HG02678 (cell line): ENCODE measurements at regions not wholly inside any gene's neighbourhood (a gene's known extent, or its start where the extent isn't known, plus 50 kb on each side); places are given as distances from the start of the nearest gene placed in this dataset.

ENCODE experiments used
- ATAC-seq: cut with Tn5 transposase; IDR thresholded peaks from one replicate; pipeline ENCODE4 v1.9.1; 2021; ENCODE audit warnings: mild to moderate bottlenecking, moderate library complexity; ENCODE audit not compliant: unreplicated experiment

DNA sequence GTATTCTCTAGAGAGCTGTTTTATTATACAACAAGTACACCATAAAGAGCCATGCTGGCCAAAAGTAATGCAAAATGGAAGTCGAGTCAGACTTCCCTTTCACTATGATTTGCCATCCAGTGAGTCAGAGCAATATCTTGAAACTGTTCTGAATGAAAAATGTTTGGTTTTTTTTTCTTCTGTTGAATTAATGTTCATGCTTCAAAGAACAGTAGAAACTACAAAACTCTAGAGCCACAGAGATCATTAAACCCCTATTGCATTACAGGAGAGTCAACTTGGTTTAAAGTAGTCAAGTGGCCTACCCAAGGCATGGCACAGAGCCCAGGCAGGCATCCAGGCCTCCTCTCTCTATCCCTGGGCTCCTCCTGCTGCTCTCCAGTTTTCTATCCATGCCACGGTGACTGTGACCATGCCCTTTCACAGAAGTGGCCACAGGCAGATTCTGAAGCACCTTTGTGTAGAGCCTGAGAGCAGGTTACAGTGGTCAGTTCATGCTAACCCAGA is 358.9 kb downstream of the DEPDC1B start:
- peak; percentile 50 for ATAC-seq

DNA sequence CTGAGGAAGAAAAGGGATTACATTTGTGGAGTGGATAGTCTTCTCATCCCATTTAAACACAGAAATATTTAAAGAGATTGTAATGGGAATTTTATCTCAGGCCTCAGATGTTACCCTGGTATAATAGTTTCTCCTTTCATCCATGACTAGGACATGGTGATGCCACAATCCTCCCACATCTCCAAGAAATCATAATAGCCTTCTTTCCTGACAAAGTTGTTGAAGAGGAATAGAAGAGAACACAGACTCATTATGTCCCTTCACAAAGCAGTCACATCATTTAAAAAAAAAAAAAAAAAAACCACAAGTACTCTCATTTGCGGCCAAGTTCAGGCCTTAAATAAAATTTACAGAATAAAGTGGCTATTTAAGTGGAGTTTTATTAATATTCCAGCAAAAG is 359.6 kb downstream of the DEPDC1B start:
- ATAC-seq = no peak

DNA sequence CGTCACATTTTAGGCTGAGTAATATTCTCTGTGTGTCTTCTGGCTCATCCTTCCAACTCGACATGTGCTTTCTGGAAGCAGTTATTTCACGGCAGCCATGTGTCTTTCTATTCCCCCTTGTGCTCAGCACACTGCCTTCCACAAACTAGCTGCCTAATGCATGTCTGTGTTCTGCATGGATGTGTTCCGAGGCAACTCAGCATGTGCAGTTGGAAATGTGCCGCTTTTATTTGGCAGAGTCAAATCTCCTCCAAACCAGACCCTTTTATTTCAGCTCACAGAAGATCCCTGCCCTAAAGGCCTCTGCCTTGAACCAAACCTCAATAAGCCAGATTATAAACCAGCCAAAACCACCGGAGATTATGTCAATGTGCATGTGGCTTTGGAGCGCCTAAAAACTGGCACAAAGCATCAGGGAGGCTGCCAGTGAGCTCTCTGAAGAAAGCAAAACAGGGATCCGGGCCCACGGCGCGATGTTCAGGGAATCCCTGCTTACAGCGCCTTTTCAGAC is 360.2 kb downstream of the DEPDC1B start:
- ATAC-seq = no peak

DNA sequence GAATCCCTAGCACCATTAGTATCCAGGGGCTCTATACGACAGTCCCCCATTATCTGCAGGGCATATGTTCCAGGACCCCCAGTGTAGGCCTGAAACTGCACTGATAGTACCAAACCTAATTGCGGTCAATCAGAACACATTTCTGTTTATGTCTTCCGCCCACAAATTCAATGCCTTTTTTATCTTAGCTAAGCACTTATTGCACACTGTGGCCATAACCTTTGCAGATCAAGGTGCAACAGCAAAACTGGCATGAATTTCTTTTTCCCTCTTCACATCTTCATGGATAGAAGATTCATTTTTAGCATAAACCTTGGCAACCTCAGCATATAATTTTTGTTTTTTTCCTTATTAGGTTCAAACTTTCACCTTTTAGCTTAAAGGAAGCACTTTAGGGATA is 361.1 kb downstream of the DEPDC1B start:
- ATAC-seq = no peak

DNA sequence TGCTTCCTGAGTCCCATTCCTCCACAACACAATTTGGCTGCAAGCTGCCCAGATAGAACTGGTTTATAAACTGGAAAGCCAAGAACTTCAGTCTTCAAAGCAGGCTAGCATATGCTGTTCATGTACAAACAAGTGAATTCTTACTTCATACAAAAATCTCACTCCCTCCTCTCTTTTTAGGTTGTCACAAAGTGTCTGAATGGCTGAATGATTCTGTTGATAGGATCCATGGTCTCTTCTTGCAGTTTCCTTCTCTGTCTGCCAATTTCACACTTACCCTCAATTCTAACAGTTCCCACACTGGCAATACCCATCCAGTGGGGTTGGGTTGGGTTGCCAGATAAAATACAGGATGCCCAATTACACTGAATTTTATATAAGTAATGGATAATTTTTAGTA is 363.5 kb downstream of the DEPDC1B start:
- no peak for ATAC-seq

DNA sequence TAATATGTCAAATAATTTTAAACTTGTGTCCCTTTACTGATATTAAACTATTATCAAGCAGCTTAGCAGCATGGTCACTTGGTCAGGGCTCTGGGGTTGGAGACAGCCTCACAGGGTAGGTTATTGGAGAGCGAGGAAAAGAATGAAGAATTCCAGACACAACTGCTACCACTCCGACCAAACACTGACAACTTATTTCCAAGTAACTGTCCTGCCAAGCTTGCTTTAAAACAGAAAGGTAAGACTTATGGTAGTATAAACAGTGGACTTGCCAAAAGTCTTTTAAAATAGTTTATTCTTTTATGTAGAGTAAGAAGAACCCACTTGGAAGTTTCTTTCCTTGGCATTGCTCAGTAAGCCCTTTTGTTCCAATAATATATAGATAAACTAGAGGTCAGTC is 364.1 kb downstream of the DEPDC1B start:
- no peak for ATAC-seq

DNA sequence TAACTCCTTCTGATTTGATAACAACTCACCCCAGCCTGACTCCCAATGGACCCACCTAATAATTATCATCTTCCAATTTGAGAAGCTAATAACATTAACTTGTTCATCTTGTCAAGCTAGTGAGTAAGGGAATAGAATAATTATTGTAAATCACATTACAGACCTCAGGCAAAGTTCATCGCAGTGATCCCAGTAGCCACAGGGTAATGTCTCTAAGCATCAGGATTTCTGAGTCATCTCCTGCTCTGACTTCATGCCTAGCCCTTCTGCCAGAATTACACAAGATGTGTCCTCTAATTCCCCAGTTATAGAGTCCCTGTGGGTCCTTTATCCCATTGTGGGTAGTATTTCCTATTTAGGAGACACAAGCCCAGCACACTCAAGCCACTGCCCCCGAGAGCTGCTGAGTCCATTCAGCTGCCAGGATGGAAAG is 365.7 kb downstream of the DEPDC1B start:
- ATAC-seq = no peak

DNA sequence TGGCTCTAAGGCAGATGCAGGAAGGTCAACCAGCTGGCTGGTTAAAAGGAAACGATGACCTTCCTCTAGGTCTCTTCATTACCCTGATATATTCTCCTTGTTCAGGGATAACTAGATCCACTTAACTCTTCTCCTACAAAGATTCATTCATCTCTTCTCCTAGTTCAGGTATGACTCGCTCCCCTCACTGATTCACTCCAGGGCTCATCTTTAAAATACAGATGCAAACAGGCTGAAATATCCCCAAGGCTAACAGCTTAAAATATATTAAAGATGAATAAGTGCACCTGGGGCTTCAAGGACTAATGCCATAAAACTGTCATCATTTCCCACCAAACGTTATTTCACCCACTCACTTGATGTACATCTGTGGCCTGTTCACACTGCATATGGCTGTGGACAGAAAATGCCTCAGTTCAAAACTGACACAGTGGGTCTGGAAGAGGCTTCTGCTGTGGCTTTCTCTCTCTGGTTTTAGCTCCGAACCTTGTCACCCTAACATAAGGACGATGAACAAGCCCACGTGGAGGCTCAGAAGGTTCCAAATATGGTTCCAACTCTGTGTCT is 366.9 kb downstream of the DEPDC1B start:
- no peak for ATAC-seq

DNA sequence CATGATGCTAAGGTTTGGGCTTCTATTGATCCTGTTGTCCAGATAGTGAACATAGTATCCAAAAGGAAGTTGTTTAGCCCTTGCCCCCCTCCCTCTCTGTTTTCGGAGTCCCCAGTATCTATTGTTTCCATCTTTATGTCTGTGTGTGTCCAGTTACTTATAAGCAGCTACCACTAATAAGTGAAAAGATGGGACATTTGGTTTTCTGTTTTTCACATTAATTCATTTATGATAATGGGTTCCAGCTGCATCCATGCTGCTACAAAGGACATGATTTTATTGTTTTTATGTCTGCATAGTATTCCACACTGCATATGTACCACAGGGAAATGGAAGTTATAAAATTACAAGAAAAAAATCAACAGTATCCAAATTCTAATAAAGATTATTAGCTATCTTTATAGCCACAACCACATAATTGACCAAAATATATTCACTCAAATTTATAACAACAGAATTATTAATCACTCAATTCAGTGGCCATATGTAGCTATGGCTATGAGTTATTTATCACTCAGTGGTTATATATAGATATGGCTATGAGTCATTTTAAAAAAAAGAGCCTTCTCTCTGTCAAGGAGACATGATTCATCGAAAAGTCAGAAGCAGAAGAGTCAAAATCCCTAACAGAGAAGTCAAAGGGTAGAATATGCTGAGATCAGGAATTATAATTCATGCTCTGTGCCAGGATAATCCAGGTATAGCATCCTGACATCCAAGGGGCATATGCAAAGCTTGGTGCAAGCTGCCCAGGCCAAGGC is 367.5 kb downstream of the DEPDC1B start:
- ATAC-seq = no peak

DNA sequence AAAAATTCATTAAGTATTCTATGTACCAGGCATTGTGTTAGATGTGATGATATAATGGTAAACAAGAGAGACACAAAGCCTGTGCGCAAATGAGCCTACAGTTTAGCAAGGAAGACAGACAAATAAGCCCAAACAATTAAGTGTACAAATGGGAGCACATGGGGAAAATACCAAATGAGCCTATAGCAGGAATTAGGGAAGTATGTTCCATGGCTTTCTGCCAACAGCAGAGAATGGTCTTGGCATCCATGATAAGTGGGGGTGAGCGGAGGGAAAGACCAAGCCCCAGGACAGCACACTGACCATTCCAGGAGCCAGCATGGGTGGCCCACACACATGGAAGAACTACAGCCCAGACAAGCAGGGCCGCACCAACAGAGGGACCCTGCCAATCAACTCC is 369.7 kb downstream of the DEPDC1B start:
- ATAC-seq = no peak

DNA sequence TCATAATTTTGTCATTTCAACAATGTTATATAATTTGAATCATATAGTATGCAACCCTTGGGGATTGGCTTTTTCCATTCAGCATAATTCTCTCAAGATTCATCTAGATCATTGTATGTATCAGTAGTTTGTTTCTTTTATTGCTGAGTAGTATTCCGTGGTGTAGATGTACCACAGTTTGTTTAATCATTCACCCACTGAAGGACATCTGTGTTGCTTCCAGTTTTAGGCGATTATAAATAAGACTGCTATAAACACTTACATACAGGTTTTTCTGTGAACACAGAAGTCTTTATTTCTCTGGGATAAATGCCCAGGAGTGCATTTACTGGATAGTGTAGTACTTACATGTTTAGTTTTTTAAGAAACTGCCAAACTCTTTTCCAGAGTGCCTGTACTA is 374.1 kb downstream of the DEPDC1B start:
- ATAC-seq = no peak

DNA sequence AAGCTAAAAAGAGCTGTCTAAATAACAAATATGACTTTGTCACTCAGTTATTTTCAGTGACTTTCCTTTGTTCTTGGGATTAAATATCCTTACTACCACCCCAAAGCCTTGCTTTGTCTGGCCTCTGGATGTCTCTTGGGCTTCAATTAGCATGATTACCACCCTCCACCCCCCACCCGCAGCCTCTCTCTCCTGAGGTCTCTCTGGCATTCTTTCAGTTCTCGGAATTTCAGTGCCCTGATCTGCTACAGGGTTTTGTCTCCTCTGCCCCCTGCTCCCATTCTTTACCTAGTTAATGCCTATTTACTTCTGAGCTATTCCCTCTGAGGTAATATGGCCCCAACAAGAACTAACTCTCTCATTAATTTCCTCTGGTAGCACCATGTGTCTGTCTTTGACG is 376.4 kb downstream of the DEPDC1B start:
- ATAC-seq = no peak

DNA sequence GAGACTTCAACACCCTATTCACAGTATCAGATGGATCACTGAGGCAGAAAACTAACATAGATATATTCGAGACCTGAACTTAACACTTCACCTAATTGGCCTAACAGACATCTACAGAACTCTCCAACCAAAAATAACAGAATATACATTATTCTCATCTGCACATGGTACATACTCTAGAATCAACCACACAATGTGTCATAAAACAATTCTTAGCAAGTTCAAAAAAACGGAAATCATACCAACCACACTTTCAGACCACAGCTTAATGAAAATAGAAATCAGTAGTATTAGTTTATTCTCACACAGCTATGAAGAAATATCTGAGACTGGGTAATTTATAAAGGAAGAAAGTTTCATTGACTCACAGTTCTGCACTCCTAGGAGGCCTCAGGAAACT is 387.9 kb downstream of the DEPDC1B start:
- no peak for ATAC-seq

DNA sequence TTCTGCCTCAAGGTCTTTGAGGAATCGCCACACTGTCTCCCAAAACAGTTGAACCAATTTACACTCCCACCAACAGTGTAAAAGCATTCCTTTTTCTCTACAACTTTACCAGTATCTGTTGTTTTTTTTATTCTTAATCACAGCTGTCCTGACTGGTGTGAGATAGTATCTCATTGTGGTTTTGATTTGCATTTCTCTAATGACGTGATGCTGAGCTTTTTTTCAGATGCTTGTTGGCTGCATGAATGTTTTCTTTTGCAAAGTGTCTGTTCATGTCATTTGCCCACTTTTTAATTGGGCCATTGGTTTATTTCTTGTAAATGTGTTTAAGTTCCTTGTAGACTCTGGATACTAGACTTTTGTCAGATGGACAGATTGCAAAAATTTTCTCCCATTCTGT is 400.0 kb downstream of the DEPDC1B start:
- ATAC-seq = no peak

DNA sequence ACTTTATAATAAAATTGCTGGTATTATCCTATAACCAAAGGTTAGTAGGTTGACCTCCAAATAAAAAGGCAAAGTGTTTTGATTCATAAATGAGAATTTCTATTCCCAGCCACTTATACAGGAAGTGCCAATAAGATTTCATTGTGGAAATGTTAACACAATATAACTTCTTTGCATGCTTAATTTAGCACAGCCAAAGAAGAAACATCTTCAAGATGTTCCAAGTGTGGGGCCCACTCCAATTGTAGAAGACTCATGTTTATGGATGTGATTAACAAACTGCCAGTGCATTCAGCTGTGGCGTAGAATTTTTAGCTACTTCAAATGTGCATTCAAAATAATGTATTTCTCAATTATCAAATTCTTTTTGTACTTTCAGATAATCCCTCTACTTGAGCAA is 402.3 kb downstream of the DEPDC1B start:
- ATAC-seq = no peak

DNA sequence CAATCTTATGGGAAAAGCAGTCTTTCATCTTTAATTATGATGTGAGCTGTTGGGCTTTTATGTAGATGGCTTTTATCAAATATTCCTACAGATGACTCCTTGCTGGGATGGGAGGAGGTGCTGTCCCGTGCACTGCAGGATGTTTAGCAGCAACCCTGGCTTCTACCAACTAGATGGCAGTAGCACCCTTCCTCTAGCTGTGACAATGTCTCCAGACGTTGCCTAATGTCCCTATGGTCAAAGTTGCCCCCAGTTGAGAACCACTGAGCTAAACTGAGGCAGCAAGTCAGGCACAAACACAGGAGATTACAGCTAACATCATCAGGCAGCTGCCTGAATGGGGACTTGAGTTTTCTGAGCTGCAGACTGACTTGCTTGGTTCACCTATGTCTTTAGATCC is 401.9 kb upstream of the PDE4D start:
- peak; percentile 66 for ATAC-seq

DNA sequence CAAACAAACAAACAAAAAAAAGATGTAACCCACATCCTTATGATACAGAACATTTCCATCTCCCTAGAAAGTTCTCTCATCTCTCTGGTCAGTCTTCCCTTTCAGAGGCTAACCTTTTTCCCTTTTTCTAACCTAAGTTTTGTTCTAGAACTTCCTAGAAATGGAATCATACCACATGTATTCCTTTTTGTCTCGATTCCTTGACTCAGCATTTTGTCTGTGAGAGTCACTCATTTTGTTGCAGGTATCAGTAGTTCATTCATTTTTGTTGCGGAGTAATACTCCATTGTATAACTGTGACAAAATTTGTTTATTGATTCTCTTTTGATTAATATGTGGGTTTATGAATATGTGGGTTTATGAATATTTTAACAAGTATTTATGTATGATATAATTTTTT is 400.0 kb upstream of the PDE4D start:
- ATAC-seq = no peak

DNA sequence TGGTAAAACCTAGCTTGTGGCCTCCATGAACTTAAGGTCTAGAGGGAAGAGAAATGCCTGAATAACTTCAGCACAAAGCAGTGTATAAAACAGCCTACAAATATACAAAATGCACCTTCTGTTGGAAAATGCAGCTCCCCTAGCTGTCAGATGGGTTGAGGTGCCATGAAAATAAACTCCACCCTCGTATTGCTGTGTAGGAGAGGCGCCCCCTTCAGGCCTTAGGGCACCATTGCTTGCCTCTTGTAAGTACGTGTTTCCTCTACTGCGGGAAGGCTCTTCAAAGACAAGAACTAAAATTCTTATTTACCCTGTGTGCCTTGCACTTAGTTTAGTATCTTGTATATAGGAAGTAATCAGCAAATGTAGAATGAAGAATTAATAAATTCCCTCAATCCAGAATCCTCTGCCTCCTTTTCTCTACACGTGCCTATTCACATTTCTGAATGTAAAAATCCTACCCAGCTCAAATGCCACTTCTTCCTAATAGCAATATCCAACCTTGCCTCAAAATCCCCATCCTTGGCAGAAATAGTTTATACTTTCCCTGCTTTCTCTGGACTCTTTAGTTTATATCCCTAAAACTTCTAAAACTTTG is 393.7 kb upstream of the PDE4D start:
- peak; percentile 88 for ATAC-seq

DNA sequence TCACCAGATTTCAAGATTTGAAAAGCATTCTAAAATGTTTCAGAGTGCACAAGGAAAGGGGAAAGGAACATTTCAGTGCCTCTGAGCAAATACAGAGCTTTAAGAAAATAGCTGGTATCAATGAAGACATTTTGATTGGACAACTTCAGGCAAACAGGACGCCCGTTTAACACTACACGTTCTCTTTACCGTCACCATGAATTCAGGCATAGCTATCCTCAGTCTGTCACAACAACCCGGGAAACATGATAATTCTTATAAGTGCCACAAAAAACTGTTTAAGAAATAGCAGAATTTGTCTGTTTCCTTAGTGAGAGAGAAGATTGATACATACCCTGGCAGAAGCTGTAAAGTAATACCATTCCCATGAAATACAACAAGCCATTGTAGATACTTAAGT is 392.4 kb upstream of the PDE4D start:
- no peak for ATAC-seq

DNA sequence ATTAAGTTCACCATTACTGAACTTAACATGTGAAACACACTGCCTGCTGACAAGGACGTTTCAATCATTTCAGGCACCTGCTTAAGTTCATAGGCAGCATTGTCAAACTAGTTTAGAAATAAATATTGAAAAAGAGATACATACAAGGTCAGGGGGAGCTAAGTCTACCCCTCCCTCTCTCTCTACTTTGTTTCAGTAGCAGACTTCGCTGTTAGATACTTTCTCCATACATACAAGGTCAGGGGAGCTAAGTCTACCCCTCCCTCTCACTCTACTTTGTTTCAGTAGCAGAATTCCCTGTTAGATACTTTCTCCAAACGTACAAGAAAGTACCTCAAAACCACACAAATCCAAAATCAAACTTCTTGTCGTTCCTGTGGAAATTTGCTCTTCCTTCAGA is 387.4 kb upstream of the PDE4D start:
- ATAC-seq = no peak

DNA sequence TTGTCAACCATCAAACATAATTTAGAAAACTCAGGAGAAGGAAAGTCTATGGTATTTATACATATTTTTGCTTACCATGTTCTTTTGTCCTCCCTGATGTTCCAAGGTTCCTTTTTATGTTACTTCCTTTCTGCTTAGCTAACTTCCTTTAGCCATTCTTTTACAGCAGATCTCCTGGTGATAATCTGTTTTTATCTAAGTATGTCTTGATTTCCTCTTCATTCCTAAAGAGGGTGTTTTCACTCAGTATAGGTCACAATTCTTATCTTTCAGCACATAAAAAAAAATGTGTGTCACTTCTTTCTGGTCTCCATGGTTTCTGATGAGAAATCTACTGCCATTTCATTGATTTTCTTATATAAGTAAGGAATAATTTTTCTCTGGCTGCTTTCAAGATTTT is 384.4 kb upstream of the PDE4D start:
- ATAC-seq = no peak

DNA sequence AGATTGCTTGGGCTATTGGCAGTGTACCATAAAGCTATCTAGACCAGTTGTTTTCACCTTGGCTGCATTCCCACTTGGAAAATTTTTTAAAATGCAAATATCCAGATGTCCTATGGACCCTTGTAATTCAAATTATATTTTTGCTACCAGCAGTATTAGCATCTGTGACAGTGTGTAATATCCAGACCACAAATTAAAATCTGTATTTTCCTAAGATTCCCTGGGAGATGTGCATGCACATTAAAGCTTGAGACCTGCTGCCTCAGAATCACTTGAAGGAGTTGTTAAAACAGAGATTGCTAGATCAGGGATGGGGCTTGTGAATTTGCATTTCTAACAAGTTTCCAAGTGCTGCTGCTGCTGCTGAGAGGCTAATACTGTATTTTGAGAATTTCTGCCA is 381.2 kb upstream of the PDE4D start:
- ATAC-seq = no peak
